Stimulated activated CD8-positive, alpha-beta memory T cell treated with anti-CD3 and anti-CD28 coated beads, Interleukin-15, amount 100 ng/mL, for 48 hours (primary cell): ENCODE measurements at regions not wholly inside any gene's neighbourhood (a gene's known extent, or its start where the extent isn't known, plus 50 kb on each side); places are given as distances from the start of the nearest gene placed in this dataset.

Experiments used
- DNase-seq, 2 donors: peaks; one replicate each; pipeline ENCODE4 v3.0.0-alpha.2; 2020; ENCODE audit warnings: low read depth in 2 of 2

DNA sequence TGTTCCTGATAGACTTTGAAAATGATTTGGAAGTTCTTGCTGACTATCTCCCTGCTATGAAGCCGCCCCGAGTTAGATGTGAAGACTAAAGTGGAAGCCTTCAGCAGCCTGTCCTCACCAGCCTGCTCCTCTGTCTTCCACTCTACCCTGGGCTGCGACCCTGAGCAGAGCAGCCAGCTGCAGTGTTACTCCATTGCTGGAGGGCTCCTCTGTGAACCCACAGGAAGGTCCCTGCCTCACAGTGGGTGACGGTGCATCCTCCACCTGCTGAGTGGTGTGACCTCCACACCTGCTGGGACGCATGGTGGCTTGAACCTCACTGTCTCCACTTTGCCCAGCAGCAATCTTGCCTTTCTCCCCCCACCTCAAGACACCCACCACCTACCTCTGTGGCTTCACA lies 116.4 kb downstream of the IRS2 start:
- no peak for DNase-seq

DNA sequence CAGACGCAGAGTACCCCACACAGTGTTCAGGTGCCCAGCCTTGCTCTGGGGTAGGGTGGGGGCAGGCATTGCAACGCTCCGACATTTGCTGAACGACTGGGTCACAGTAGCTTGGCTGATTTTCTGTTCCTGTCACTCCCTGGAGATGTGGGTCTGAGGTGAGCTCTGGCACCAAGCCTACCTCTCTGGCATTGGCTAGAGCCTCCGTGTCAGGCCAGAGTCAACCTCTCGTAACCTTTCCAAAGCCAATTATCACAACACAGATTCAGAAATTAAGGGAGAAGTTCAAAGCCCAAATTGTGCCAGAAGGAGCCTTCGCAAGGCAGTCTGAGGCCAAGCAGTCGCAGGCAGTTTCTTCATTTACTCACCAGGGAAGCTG lies 117.2 kb downstream of the IRS2 start:
- DNase-seq, result no peak

DNA sequence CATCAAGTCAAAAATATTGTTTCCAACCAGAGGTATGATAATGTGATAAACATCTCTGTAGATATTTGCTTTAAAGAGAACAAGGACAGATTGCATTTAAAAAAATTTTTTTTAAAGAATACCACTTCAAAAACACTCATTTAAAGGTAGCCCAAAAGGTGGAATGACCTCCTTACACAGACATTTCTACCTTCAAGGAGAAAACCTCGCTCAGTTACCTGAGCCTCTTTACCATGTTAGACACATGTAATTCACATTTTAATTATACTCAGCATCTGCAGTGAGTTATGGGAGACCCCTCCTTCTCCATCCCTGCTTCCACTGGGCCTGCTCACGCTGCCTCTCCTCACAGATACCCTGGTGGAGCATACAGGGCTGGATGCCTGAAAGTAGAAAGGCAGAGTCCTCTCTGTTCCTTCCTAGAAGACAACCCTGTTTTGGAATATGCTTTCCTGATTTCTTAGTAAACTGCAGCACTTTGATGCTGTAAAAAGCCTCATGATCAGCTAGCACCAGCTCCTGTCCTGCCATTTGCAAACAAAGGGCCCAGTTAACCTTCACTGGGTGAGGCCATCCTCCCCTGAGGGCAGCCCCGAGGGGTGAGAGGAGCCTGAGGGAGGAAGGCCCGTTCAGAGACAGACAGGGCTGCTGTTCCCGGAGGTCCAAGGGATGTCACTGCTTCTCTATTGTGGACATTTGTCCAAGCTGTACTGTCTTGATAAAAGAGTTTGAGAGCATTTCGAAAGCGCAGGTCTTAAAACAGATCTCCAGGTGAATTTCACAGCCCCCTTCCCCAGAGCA lies 117.8 kb downstream of the IRS2 start:
- DNase-seq, result no peak

DNA sequence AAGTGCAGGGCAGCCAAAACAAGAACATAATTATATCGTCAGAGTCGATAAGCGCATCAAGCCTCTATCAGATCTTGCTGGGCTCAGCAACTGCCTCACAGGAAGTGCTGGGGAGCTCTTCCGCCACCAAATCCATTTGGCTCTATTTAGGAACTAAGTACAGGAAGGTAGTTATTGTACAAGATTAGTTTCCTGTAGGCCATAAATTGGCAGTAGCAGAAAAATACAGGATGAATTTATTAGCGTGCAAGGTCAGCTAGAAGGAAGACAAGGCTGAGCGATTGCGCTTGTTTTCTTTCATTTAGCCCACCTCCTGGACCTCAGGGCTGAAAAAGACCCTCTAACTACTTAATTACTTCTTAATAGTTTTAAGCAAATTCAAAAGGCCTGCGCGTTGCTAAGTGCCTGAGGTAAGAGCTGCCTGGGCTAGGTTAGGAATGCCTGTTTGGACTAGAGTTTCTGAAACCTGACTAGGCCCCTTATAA lies 118.5 kb downstream of the IRS2 start:
- DNase-seq, result no peak

DNA sequence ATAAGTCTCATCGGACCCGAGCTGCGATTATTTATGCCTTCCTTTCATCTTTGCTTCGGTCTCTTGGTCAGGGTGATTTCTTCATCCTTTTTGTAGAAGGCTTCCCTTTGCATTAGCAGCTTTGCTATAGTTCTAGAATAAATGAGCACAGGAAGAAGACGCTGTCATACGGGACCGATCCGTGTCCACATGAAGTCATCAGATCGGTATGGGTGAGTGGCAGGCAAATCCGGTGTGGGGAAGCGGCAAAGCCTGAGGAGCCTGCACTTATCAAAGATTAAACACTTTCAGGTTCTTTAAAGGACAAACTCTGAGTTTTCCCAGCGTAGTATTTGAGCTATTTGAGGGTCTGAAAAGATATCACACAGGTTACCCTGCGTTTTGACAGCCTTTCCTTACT lies 119.3 kb downstream of the IRS2 start:
- DNase-seq, result no peak

DNA sequence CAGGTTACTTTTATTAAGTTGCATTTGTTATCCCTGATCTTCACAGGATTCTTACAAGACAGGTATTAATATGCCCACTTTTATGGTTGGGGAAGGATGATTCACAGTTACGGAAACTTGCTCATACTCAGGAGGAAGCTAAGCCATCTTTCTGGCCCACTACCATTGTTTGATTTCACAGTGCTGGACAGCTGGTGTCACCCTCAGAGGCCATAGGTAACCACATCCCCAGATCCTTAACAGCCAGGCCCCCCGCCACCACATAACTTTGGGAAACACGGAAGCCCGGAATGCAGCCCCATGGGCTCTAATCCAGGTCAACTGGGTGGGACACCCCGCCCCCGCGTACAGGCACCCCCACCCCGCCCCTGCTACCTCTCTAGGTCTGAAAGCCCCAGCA lies 119.7 kb downstream of the IRS2 start:
- DNase-seq, result no peak

DNA sequence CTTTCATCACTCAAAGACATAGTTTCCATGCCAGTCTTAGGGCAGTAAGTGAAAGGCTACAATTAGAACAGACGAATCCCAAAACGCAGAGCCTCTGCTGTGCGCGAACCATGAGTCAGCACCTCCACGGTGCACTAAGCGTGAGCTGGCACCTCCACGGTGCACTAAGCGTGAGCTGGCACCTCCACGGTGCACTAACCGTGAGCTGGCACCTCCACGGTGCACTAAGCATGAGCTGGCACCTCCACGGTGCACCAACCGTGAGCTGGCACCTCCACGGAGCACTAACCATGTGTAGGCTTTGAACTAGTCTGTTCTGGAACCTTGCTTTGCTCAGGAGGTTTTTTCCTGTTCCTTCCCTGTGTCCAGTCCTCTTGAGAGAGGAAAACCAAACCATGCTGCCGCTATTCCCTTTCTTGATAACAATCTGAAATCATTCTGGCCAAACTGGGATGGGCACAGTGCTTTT lies 120.6 kb downstream of the IRS2 start:
- DNase-seq, result no peak

DNA sequence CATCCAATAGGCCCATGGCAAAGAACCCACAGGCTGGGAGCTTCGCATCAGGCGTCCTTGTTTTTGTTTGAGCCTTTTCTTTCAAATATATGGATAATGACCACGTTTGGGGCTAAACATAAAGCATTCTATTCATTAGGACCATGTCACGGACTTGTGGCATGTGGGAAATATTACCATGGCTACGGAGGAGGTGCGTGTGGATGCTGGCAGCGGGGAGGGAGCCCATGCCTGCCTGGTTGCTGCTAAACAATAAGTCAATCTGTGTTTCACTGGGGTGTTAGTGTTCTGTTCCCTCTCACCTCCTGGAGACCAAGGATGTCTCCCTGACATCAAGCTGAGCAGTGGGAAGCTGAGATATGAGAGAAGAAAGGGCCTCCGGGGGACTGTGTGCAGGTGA lies 121.1 kb downstream of the IRS2 start:
- DNase-seq, result no peak

DNA sequence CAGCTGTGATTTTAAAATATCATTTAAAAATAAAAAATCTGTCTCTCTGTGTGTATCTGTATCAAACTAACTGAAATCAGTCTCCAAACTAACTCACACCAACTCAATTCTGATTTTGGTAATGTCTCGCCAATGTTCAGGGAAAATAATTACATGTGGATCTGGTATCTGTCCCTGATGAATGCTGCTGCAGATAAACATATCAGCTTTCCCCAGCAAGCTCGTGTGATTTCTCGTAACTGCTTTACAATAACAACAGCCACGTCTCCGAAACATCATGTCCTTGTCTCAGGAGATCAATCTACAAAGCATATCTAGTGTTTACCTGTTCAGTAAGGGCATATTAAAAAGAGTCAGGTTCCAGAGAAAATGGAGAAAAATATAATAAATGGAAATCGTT lies 129.0 kb downstream of the IRS2 start:
- no peak for DNase-seq

DNA sequence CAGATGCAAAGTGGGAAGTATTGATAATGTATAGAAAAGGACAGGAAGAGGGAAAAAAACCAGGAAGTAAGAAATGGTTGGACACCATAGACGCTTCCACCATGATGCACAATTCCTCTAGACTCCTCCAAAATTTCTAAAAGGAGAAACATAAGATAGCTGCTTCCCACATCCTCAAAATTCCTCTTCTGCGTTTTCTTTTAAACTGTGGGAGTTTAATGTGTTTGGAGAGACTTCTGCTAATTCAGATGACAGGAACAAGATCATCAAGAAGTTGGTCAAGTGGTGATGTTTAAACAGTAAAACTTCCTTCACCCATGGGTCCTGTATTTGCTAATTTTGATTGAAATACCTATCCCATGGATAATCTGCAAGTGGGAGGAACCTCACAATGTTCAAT lies 130.2 kb downstream of the IRS2 start:
- DNase-seq, result no peak

DNA sequence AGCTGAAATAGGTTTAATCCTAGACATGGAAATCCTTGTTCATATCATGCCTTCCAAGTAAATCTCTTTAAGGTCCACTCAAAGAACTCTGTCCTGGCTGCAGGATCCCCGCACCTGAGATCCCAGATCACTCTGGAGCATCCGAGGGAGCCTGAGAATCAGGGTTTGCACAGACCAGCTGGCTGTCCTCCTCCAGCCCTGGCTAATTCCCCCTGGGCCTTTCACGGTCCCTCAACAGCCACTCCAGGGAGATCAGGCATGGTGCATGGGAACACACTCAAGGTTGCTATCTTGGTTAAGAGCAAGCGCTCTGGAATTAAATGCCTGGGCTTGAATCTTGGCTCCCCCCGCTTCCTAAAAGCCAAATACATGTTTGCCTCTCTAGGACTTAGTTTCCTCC lies 130.8 kb downstream of the IRS2 start:
- DNase-seq, result no peak

DNA sequence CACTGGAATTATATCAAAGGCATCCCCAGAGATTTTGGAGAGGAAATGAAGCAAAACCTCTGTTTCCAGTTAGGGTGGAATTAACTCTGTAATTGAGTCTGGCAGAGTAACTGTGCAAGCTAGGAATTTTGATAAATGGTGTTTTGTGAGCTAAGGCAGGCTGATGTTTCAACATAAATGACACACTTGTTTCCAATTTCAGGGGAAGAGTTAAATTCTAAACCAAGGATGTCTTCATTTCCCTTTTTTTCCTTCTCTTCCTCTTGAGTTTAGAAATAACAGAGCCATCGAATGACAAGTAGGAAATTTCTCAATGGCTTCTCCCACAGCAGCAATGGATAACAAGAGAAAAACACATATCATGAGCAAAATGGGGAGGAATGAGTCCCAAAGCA lies 131.2 kb downstream of the IRS2 start:
- DNase-seq, result no peak

DNA sequence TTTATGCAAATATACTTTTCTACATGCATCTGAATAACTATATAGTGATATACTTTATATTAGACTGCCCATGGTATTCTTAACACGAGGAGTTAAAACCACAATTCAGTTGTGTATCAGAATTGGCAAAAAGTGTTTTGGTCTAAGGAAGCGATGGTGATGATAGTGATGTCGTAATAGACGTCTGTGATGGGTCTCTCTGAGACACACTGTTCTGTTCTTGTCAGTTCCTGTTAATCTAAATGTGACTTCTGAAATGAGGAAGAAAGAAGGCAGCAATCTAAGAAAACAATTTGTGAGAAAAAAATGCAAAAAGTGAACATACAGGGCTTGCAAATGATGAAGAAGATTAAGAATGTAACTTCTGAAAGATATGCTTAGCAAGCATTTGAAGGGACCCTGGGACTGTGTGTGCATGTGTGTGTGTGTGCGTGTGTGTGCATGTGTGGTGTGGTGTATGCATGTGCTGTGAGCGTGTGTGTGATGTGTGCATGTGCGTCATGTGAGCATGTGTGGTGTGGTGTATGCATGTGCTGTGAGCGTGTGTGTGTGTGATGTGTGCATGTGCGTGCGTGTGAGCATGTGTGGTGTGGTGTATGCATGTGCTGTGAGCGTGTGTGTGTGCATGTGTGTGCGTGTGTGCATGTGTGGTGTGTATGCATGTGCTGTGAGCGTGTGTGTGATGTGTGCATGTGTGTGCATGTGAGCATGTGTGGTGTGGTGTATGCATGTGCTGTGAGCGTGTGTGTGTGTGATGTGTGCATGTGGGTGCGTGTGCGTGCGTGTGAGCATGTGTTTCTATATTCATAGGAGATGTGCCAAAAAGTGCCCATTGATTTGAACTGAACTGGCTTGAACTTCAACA lies 131.8 kb downstream of the IRS2 start:
- DNase-seq, result no peak

DNA sequence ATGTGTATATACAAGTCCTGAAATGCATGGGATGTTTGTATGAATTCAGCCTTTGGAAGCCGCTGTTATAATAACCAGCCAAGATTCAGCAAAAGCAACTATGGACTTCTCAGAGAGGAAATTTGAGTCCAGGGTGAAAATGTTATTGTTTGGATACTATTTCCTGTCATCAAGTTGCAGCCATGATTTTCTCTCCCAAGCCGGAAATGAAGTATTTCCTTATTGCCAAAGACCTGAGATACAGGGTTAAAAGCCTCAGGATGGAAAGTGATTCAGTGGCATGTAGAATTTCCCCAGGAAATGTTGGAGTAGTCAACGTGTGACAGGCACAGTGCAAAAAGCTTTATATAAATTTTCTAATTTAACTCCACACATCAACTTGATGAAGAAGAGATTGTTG lies 133.9 kb downstream of the IRS2 start:
- no peak for DNase-seq

DNA sequence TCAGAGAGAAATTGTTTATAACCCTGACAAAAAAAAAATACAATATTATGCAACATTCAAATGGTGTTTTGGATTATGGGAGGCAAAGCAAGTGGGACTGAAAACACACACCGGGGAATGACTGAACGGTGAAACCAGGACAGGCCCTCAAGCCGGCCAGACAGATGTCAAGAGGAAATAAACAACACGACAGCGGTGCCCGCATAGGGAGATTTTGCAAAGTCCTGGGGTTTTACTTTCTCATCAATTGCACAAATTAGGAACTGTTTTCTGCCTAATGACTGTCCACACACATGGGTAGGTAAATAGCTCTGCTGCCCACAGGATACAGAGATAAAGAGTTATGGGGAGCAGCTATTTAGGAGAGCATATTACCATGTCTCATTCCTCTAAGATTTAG lies 134.5 kb downstream of the IRS2 start:
- DNase-seq, result no peak

DNA sequence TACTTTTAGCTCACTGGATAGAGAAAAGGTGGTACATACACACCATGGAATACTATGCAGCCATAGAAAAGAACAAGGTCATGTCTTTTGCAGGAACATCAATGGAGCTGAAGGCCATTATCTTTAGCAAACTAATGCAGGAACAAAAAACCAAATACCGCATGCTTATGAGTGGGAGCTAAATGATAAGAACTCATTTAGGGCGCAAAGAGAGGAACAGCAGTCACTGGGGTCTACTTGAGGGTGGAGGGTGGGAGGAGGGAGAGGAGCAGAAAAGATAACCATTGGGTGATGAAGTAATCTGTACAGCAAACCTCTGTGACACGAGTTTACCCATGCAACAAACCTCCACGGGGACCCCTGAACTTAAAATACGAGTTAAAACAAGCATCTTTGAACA lies 135.1 kb downstream of the IRS2 start:
- no peak for DNase-seq

DNA sequence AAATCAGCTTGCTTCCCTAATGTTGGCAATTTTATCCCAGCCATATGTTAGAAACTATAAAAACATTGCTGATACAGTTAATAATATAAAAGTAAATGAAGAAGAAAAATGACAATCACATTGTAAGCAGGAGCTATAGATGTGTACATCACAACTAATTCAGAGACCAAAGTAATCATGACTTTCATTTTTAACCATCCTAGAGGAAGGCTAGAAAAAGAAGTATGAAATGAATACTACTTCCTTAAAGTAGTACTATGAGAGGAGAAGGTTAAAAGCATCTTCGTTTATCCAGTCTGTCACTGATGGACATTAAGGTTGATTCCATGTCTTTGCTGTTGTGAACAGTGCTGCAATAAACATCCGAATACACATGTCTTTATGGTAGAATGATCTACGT lies 135.5 kb downstream of the IRS2 start:
- DNase-seq, result no peak

DNA sequence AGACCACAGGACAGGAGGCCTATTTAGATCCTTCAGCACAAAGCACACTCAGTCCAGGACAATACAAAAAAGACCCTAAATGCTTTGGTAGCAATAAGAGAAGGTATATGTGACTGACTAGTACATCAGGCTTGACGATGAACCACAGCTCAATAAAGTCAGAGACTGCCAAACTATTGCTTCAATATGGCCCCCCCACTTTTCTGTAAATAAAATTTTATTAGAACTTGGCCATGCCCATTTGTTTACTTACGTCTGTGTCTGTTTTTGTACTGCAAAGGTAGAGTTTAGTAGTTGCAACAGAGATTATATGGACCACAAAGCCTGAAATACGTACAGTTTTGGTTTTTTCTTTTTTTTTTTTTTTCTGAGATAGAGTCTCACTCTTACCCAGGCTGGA lies 136.7 kb downstream of the IRS2 start:
- no peak for DNase-seq

DNA sequence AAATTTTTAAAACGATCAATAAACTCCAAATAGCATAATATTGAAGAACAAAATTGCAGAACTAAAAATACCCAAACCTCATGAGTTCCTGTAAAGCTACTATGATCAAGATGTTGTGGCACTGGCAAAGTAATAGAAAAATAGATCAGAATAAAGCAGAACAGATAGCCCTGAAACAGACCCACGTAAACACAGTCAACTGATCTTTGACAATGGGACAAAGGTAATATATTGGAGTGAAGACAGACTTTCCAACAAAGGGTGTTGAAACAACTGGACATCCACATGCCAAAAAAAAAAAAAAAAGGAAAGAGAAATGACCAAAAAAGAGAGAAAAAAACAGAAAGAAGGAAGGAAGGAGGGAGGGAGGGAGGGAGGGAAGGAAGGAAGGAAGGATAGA lies 138.7 kb downstream of the IRS2 start:
- DNase-seq, result no peak

DNA sequence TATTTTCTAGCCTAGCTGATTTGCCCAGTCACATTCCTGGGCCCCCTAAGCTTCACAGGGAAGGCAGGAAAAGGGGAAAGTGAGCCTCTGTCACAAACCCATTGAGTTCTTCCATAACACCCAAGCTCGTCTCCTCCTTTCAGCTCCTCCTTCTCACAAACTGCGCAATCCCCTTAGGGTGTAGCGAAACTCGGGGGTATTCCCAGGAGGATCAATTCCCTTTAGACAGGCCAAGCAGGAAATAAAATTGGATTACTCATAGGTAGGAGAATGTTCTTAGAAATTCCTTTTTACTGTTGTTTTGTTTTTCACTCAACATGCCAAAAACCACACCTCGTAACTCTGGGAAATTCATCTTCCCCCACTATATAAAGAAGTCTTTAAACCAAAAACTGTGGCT lies 139.3 kb downstream of the IRS2 start:
- DNase-seq, result no peak

DNA sequence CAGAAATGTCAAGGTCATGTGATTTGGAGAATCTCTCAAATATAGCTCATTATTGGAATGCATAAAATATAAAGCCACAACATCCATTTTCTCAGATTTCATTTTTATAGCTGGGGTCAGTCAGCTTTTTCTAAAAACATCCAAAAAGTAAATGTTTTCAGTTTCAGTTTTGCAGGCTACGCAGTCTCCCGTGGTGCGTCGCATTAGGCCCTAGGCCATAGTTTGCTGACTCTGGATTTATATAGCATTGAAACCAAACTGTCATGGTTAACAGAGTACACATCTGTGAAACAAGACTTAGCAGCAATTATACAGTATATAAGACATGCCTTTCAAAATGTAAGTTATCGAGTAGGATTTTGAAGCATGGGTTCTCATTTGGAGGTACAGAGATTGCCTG lies 140.0 kb downstream of the IRS2 start:
- no peak for DNase-seq

DNA sequence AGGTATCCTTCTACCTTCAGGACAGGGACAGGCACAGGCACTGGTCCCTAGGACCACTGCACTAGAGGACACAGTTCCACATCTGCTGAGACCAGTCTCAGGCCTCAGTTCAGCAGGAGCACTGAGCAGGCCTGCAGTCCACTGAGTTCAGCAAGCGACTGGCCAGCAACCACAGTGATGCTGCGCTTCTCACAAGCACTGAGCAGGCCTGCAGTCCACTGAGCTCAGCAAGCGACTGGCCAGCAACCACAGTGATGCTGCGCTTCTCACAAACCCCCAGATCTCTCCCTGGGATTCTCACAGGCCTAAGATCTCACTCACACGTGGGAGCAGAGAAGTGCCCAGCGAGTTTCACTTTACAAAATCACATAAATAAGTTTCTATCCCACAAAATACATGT lies 140.6 kb downstream of the IRS2 start:
- no peak for DNase-seq

DNA sequence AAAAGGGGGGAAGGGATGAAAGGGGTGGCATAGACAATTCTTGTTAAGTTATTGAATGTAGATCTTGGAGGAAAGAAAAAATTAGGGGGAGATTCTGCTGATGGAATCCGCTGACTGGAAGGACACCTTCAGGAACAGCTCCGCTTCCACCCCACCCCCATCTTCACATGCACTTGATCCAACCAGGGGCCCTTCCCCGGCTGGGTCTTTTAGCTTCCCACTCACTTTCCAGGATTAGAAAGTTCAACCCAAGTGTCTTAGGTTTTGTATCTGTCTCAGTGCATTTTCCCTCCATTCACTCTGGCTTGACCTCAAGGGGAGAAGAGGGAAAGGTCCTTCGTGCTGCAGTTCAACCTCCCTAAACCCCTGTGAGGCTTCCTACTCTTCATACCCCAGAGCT lies 141.4 kb downstream of the IRS2 start:
- DNase-seq, result no peak
